EH (cell line): ENCODE measurements at regions not wholly inside any gene's neighbourhood (a gene's known extent, or its start where the extent isn't known, plus 50 kb on each side); places are given as distances from the start of the nearest gene placed in this dataset.
A peak's percentile ranks its signal among the peaks of the same experiment; 100 is the strongest.
"Not testable (repeated sequence)": the region's sequence is repeated elsewhere in the genome, so short reads cannot be mapped to it uniquely, and the experiment has no call there.

ENCODE experiments used
- DNase-seq: peaks from one replicate; pipeline ENCODE4 v3.0.0-alpha.2; 2015; ENCODE audit warnings: low read depth

DNA sequence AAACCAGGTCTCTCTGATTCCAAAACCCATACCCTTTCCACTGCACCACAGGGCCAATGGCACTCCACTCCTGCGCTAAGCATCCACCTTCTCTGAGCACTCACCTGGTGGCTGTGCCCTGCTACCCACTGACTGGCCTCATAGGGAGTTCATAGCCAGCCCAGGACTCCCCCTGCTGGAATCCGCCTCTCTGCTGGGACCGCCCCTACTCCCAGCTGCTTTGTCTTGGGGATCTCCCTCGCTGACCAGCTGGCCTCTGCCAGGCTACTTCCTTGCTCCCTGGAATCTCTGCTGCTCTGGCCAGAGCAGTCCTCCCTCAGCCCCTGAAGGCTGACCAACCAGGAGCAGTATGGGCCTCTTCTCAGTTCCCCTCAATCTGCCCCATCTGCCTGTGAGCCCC lies 129.7 kb downstream of the FAXC start:
- no peak for DNase-seq

DNA sequence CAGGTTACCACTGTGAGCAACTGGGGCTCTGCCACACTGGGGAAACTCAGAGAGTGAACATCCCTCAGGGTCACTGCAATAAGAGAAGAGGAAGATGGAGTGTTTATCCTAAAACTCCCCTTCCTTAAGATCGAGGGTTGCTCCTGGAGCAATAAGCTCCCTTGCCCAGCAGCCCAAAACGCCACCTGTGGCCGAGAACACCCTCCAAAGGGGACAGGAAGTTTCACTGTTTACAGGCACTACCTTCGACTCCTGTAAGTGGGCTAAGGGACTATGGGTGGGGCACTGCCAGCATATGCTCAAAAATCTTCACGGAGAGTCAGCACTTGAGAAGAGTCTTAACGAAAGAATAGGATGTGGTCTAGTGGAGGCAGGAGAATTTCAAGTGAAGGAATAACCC lies 132.5 kb downstream of the FAXC start:
- DNase-seq, result no peak

DNA sequence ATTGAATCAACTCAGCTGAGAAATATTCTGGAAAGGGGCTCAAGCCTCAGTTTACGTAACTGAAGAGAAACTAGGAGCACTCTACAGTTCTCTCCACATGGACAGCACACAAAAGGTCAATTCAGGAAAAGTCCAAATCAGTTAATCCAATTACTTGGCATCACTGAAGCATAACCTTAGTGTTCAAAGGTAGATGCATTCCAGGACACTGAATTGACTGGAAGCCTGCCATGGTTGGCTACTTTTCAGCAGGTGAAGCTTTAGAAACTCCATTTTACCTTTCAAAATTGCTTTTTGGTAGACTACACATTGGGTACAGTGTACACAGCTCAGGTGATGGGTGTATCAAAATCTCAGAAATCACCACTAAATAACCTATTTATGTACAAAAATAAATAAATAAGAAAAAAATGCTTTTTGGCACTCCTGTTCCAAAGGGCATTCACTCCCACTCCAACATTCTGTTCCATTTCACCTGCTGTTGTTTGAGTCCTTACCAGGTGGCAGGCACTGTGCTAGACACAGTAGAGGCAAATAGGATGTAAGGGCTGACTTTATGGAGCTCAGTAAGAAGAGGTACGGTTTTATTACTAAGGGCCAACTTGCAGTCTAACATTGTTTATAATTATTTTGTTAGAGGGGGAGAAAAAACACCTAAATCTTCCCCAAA lies 153.4 kb downstream of the FAXC start:
- no peak for DNase-seq

DNA sequence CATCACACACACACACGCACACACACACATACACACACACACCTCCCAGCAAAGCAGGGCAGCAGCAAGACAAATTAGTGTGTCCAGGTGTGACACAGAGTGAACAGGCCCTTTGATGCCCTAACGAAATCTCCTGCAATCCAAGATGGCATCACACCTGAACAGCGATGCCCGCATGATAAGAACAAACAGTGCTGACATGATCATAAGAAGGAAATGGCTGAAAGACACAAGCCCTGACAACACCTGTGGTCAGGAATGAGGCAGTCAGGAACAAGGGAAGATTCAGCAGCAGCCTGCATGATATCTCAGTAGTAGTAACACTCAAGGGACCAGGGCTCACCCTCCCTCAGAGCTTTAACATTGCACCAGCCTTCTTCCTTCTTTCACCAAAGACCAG lies 156.9 kb downstream of the FAXC start:
- no peak for DNase-seq

DNA sequence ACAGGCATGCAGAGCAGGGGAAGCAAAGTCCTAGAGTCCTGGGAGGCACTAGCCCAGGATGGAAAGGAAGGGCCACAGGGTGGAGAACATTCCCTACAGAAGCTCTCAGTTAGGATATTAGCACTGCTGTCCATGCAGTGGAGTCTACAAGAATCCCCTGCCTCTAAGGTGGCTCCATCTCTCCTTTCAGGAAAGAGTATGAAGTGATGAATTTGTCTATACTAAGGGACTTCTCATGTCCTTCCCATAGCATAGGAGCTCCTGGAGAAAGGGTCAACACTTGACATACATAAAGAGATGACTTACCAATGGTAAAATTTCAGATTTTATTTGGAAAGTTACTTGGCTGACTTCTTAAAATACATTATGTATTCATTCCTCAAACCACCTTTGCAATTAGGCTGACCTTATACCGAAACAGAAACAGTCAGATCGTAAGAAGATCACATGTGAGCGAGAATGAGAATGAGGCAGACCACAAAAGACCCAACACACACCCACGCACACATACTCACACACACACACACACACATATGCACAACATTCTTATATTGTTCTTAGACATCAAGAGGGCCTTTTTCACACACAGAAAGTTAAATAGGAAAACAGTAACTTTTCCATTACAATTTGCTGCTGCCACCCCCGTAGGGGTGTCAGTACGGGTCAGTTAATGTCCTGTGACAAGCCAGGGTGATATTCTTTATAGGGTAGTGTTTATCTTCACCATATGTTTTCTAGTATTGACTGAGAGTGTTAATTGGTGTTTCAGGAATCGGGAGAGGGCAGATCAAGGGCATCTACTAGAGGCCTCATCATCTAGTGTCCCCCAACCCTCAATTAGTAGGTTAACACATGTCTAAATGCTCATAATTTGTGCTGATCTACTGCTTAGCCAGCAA lies 159.4 kb downstream of the FAXC start:
- no peak for DNase-seq

DNA sequence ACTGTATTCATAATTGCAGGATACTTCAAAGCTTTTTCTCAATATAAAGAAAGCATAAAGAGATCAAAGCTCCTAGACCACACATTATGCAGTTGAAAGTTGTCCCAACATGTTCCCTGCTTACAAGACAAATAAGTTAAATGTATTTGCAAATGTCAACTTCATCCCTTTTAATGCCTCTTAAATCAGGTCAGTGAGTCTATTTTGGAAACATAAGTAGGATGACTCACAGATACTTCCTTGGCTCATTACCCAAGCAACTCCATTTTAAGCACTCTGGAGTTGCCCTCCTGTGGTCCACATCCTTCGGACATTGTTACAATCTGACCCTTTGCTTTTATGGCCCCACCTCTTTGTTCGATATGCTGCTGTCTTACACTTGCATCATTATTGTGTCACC lies 162.0 kb downstream of the FAXC start:
- peak; percentile 2 for DNase-seq

DNA sequence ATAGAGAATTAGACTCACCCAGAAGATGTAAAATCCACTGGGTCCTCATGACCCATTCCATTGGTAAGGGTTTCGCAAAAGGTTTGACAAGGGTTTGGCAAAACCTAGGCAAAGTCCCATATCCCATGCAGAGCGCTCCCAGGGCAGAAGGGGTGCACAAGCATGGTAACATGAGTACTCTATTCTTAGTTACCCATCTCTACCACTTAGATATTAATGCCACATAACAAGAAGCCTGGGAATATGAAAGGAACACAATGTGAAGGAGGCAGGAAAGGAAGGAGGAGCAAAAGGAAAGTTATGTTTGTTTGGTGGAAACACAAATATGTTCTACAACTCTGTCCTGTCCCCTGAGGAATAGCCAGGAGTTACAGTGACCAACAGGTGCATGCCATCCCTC lies 163.1 kb downstream of the FAXC start:
- DNase-seq, result no peak

DNA sequence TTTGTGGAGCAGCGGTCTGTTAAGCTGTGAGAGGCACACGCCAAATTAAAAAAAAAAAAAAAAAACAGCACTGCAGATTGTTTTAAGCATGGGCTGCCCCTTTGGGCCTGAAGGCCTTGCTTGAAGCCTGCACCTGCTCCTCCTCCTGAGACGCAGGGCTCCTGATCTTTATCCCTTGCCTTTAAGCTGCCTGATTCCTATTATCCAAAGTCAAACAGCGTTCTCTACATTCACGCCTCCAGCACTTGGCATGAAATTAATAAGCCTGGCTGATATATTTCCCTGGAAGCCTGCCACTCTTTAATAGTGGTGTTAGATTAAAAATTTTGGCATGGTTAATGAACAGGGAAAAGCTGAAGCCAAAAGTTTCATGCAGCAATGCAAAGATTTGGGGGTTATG lies 163.9 kb downstream of the FAXC start:
- no peak for DNase-seq

DNA sequence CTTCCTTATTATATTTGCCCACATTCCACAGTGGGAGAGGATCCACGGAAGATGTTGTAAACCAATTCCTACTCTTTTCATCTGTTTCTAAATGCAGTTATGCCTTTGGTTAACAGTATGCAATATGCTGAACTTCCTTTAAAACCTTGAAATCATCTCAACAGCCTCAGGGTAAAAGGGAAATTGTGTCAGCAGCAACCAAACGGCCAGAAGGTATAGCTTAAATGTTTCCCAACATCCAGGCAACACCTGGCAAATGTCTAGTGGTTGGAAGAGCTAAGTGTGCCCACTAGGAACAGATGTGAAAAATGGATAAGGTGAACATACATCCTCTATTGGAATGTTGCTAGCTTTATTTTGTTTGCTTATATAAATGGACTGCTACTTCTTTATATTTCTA lies 164.8 kb downstream of the FAXC start:
- DNase-seq, result no peak

DNA sequence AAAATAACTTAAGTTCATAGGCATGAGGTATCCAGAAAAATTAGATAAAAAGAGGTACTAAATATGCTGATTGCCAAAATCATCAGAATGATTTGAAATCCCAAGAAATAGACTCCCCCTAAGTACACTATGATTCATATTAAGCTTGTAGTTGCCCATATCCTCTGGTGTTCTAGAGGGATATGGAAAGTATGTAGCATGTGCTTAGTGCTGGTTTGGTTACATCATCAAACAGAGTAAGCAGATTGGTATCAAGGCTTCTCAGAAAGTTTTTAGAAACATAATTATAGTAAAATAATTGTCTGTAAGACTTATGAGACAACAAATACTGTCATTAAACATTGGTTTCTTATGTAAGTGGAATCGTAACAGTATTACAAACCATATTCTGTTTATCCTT lies 166.4 kb downstream of the FAXC start:
- no peak for DNase-seq

DNA sequence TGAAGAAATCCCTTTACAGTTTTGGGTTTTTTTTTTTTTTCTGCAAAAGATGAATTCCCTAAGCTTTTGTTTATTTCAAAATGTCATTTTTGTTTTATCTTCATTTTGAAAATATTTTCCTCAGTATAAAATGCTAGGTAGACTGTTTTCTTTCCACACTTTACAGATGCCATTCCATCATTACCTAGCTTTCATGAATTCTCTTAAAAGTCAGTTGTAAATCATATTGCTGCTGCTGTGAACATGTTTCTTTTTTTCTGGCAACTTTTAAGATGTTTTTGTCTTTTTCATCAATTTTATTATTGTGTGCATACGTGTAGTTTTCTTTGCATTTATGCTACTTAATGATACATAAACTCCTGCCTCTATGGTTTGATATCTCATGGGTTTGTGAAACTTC lies 168.3 kb downstream of the FAXC start:
- DNase-seq, result no peak

DNA sequence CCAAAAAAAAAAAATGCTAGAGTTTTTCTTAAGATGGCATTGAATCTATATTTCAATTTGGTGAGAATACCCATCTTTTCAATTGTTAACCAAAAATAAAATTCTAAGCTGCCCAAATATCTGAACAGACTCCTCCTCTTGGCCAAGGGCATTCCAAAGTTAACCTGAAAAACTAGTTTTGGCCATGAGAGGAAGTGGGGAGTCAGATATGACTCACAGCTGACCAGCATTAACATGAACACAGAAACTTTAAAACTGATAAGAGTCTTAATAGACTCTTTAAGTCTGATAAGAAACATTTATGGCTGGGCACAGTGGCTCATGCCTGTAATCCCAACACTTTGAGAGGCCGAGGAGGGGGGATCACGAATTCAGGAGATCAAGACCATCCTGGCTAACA lies 171.3 kb downstream of the FAXC start:
- no peak for DNase-seq

DNA sequence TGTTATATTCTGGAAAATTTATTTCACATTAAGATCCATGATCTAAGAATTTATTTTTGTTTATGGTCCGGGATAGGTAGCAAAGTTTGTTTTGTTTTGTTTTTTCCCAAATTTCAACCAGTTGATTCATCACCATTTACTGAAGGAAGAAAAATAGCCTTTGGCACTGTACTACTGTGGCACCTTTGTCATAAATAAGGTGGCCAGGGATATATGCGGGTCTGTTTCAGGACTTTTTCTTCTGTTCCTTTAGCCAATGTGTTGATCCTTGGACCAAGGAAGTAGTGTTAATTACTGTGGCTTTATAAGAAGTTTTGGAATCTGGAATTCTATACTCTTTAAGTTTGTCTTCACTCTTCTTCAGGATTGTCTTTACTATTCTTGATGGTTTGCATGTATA lies 171.7 kb downstream of the FAXC start:
- DNase-seq, result no peak

DNA sequence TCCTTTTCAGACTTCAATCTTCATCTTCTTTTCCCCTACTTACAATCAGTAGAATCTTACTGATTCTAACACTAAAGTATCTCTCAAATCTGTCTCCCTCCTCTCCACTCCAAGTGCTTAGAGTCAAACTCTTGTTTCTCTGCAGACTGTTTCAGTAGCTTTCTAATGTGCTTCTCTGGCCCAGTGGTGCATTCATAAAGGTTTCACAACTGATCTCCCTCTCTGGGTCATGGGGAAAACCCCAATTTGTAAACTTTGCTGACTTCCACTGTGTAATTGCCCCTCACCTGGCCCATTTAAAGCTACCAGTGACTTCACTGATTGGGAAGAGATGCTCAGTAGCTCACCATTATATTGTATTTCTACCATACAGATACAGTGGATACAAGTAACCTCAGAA lies 183.6 kb downstream of the FAXC start:
- DNase-seq, result no peak

DNA sequence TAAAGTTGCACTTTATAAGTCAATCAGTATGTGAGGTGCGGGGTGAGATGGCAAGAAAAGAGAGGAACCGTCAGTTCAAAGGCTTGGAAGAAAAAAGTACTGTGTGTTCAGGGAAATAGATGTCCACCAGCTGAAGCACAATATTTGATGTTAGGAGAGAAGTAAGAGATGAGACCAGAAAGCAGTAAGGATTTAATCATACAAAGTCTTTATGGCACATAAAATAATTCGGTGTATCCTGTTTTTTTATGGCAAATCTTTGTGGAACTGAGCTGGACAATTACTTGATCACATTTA lies 197.2 kb downstream of the FAXC start:
- DNase-seq, result no peak

DNA sequence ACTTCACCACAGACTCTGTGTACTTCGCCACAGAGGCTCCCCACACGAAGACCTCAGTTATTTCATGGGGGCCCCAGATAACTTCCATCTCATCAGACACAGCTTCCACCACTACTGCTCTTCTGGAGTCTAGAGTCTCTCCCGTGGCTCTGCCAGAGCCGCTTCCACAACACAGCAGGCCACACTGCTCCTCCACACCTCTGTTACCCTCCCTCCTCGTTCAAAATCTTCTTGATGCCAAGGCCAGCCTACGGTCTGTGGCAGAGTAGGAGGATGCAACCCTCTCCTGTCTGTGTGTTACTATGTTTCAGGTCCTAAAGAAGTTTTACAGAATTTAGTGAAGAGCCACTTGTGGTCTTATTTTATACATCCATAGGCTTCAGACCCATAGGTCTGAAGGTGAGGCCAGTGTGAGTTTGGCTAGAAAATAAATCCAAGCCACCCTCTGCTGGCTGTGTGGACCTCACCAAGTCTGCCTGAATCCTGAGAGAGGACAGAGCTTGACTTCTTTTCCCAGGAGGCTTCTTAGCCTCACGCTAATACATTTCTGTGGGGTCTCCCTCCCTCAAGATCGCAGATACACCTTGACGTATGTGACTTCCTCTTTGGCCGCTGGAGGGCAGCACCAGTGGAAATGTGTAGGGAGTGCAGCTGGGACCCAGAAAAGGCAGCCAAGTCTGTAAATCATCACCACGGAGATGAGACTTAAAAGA lies 197.7 kb downstream of the FAXC start:
- peak; percentile 35 for DNase-seq

DNA sequence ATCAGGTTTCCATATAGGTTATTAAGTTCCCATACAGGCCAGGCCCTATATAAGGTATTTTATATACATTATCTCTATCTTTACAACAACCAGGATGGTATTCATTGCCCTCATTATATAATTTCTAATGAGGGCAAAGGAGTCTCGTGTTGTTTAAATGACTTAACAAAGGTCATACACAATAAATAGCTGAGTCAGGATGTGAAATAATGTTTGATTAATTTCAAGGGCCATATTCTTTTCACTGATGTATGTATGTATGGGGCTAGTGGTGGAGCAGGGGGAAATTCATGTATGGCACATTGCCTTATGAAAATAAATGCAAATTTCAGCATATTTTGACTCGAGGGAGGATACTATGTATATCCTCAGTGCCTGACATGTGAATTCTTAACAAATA lies 200.7 kb downstream of the FAXC start:
- DNase-seq, result no peak

DNA sequence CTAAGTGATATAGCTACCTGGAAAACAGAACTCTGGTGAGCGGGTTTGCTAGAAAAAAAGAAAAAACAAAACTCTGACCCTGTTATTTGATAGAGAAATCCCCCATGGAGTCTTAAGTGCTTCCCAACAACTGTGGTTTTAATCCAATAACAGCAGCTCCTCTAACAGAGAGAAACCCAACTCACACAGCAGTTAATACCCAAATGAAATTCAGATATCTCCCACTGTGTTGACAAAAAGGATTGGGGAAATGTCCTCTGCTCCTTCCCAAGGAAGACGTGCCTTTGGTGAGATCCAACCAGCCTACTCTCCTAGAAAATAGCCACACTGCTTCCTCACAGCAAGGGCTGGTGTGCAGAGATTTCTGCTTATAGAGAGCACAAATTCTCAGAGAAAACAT lies 200.4 kb upstream of the FBXL4 start:
- DNase-seq, result no peak

DNA sequence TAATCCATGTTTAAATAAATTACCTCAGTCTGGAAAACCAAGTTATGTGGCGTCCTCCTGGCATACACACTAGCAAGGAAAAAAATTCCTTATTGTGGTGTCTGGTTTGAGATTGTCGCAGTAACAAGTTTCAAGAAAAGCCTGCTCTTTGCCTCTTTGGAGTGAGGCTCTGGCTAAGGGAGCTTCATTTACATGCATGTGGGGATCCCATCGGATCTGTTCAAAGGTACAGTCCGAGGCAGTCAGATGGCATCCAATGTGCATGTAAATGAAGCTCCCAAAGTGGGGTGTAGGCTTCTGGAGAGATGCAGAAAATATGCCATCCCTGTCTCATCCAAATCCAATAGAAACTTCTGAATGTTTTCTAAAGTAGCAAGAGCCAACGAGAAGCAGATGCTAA lies 199.5 kb upstream of the FBXL4 start:
- DNase-seq, result no peak

DNA sequence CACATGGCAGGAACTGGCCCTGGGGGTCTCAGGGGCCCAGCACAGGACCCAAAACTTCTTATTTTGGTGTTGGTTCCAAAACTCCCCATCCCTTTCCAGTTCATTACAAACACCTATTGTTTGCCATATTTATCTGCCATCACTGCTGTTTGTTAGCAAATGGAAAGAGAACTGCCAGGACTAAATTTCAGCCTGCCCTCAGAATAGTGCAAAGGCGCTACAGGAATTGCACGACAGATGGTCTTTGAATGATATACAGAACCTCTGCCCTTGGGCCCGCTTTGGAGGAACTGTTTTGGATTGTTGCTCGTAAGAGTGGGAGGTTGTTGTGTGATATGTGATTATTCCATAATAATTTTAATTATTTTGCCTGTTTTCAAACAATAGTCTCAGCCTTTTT lies 199.0 kb upstream of the FBXL4 start:
- no peak for DNase-seq

DNA sequence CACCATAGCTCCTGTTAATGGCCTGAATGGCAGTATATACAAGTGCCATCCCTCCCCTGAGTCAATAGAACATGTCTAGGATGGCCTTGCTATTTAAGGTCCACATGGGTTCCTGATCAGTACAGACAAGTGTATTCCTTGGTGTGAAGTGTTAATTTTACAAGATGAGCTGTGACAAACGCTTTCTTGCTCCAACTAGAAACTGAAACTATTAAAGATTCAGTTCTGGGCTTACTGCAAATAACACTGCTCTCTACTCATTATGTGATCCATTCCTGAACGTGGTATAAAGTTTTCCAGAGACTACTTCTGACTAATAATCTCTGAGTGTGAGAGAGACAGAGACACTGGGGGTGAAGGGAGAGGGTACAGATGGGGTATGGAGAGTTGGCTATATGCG lies 198.0 kb upstream of the FBXL4 start:
- DNase-seq, result no peak

DNA sequence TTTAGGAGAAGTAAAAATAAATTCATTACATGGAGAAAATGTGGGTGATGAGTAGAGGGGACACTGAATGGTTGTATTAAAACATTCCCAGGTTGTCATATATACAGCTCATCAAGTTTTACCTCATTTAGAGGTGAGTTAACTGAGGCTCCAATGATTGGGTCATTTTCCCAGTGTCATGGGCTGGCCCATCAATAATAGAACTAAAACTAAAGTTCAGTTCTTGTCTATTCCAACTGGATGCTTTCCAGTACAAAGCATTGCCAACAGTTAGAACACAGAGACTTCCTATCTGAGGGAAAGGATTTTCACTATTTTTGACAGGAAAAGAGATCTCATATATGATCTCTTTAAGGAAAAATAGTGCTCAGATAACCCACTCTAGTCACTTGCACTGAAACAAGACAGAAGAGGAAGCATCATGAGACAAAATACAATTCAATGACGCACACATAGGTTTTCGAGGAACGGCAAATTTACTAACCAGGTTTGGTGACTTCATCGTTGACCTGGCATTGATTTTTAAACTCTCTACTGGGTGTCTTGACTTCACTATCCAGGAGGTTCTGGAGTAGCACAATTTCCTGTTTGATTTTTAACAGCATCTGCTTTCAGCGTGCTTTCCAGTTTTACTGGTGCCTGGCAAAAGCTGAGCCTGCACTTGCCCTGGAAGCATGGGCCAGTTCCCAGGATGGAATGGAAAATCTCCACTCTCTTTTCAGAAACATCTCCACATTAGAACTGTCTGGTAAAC lies 195.5 kb upstream of the FBXL4 start:
- no peak for DNase-seq

DNA sequence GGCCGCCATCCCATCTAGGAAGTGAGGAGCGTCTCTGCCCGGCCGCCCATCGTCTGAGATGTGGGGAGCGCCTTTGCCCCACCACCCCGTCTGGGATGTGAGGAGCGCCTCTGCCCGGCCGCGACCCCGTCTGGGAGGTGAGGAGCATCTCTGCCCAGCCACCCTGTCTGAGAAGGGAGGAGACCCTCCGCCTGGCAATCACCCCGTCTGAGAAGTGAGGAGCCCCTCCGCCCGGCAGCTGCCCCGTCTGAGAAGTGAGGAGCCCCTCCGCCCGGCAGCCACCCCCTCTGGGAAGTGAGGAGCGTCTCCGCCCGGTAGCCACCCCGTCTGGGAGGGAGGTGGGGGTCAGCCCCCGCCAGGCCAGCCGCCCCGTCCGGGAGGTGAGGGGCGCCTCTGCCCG lies 194.2 kb upstream of the FBXL4 start:
- not testable (repeated sequence) for DNase-seq
